ENCODE measurements at regions not wholly inside any gene's neighbourhood (a gene's known extent, or its start where the extent isn't known, plus 50 kb on each side); places are given as distances from the start of the nearest gene placed in this dataset.
"Not testable (repeated sequence)": the region's sequence is repeated elsewhere in the genome, so short reads cannot be mapped to it uniquely, and the experiment has no call there.

DNA sequence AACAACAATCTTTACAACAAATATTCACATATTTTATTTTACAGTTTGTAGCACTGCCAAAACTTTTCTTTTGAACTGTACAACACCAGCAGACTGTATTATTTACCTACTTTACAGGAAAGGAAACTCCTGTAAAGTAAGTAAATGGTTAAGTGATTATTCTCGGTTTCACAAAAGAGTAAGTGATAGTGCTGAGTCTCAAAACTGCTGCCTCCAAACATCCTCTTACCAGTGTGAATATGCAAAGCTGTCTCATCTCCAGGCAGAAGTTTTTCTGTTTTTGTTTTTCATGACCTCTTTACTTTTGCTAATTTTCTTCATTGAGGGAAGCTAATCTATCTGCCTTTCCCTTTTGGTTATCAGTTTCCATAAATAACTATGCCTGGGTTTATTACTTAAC lies 286.7 kb downstream of the SRGAP2C start:
- H3K36me3 ChIP-seq = no peaks in the 10 kb centered on the region
- no peaks in the 10 kb centered on the region for H3K27me3 ChIP-seq
- DNase-seq = no peak
- 41 to 62% methylated on average over 1 of the region's 1 CpG for WGBS, 2 donors
- no peaks in the 10 kb centered on the region for H3K9me3 ChIP-seq
- H3K4me3 ChIP-seq (replicated peaks in 1 of 3) = no peak overlapping the region
- intact Hi-C loops (cut with DNase I) = no loop called here
- no peaks in the 10 kb centered on the region for H3K4me1 ChIP-seq
- TF ChIP-seq POLR2A (IDR thresholded peaks at IDR 0.05) = no peak
- TF ChIP-seq, protein P1, sequence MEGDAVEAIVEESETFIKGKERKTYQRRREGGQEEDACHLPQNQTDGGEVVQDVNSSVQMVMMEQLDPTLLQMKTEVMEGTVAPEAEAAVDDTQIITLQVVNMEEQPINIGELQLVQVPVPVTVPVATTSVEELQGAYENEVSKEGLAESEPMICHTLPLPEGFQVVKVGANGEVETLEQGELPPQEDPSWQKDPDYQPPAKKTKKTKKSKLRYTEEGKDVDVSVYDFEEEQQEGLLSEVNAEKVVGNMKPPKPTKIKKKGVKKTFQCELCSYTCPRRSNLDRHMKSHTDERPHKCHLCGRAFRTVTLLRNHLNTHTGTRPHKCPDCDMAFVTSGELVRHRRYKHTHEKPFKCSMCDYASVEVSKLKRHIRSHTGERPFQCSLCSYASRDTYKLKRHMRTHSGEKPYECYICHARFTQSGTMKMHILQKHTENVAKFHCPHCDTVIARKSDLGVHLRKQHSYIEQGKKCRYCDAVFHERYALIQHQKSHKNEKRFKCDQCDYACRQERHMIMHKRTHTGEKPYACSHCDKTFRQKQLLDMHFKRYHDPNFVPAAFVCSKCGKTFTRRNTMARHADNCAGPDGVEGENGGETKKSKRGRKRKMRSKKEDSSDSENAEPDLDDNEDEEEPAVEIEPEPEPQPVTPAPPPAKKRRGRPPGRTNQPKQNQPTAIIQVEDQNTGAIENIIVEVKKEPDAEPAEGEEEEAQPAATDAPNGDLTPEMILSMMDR (IDR thresholded peaks at IDR 0.05) = no peak
- H3K27ac ChIP-seq = no peak overlapping the region

GRCh38 chr1:121472017-121472416 lies 287.2 kb downstream of the SRGAP2C start:
- Histone ChIP-seq H3K4me1 (no peaks in the 10 kb centered on the region), H3K27ac (no peak overlapping the region), H3K27me3 (no peaks in the 10 kb centered on the region), H3K36me3 (no peaks in the 10 kb centered on the region), H3K9me3 (no peaks in the 10 kb centered on the region), H3K4me3 (replicated peaks in 1 of 3) (no peak overlapping the region)
- no peak for DNase-seq
- intact Hi-C loops (cut with DNase I) = no loop called here
- TF ChIP-seq, protein P1 (IDR thresholded peaks at IDR 0.05) = no peak
- no peak for TF ChIP-seq POLR2A (IDR thresholded peaks at IDR 0.05)
- 80 to 85% methylated on average over 4 of the region's 4 CpGs for WGBS, 2 donors

DNA sequence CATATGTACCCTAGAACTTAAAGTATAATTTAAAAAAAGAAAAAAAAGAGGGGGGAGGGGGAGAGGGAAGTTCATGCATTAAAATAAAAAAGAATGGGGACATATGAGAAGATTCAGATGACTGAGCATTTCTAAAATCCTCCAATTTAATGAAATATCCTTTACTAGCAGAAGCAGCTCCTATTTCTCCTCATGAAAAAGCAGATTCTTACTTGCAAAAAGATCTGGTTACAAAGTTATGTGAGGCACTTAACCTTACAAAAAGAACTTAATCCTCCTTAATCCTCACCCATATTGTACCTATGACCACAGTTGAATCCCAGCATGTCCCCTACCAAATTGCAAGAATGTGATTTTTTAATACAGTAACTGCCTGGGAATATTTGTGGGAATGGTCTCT lies 298.5 kb downstream of the SRGAP2C start:
- Histone ChIP-seq H3K4me1 (no peaks in the 10 kb centered on the region), H3K27ac (no peak overlapping the region), H3K9me3 (no peaks in the 10 kb centered on the region), H3K36me3 (no peaks in the 10 kb centered on the region), H3K27me3 (no peaks in the 10 kb centered on the region), H3K4me3 (replicated peaks in 1 of 3) (no peak overlapping the region)
- intact Hi-C loops (cut with DNase I) = no loop called here
- TF ChIP-seq, protein P1 (IDR thresholded peaks at IDR 0.05) = no peak
- no peak for TF ChIP-seq POLR2A (IDR thresholded peaks at IDR 0.05)
- DNase-seq = no peak

DNA sequence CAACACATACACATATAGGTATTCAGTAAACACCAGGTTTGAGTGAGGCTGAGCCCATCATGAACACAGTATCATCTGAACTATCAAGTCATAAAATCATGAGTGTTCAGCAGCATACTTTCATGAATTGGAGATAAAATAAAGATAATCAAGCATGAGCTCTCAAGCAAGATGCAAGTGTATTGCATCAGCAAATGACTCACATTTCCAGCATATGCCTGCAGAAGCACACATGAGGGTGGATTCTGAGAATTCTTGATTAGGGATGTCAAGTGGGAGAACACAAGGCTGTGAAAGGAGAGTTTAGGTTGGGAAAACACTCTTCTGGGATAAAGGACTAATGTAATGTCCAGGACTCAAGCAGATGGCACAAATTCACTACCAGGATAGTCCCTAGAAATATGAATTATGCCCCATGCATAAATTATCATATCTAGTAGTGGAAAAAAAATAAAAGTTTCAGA lies 299.2 kb downstream of the SRGAP2C start:
- no peaks in the 10 kb centered on the region for H3K9me3 ChIP-seq
- H3K27ac ChIP-seq = no peak overlapping the region
- no peak for DNase-seq
- no peaks in the 10 kb centered on the region for H3K36me3 ChIP-seq
- no peak overlapping the region for H3K4me3 ChIP-seq (replicated peaks in 1 of 3)
- intact Hi-C loops (cut with DNase I) = no loop called here
- H3K27me3 ChIP-seq = no peaks in the 10 kb centered on the region
- H3K4me1 ChIP-seq = no peaks in the 10 kb centered on the region
- no peak for TF ChIP-seq POLR2A (IDR thresholded peaks at IDR 0.05)
- TF ChIP-seq, protein P1 (IDR thresholded peaks at IDR 0.05) = no peak

GRCh38 chr1:121494796-121495195 lies 310.0 kb downstream of the SRGAP2C start:
- peaks cover 10% of the 10 kb centered on the region in 2 donors for H3K4me1 ChIP-seq
- H3K36me3 ChIP-seq; H3K9me3 ChIP-seq; H3K4me3 ChIP-seq (replicated peaks in 1 of 3); H3K27me3 ChIP-seq; intact Hi-C loops (cut with DNase I); DNase-seq; H3K27ac ChIP-seq: not testable (repeated sequence)

DNA sequence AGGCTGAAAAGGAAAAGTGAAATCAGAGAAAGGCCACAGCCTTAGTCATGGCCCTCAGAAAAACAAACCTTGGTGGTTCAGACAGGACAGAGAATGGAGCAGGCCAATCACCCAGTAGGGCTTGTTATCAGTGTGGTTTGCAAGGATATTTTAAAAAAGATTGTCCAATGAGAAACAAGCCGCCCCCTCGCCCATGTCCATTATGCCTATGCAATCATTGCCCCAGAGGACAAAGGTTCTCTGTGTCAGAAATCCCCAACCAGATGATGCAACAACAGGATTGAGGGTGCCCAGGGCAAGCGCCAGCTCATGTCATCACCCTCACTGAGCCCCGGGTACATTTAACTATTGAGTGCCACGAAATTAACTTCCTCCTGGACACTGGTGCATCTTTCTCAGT lies 326.7 kb downstream of the SRGAP2C start:
- intact Hi-C loops (cut with DNase I); H3K27ac ChIP-seq: not testable (repeated sequence)
- 66 to 87% methylated on average over 5 of the region's 5 CpGs for WGBS, 2 donors

GRCh38 chr1:121511876-121512275 lies 327.1 kb downstream of the SRGAP2C start:
- H3K9me3 ChIP-seq; H3K4me1 ChIP-seq; H3K36me3 ChIP-seq; DNase-seq; H3K4me3 ChIP-seq (replicated peaks in 1 of 3); intact Hi-C loops (cut with DNase I); H3K27ac ChIP-seq; H3K27me3 ChIP-seq: not testable (repeated sequence)
- WGBS, 2 donors = 88 to 93% methylated on average over 1 of the region's 1 CpG

More for the DNA sequence above, 326.7 kb downstream of the SRGAP2C start:
- not testable (repeated sequence) for H3K4me1 ChIP-seq; H3K4me3 ChIP-seq (replicated peaks in 1 of 3); H3K27me3 ChIP-seq; H3K36me3 ChIP-seq; H3K9me3 ChIP-seq; DNase-seq

All from thyroid gland (tissue), 4 donors.